ENCODE measurements at regions not wholly inside any gene's neighbourhood (a gene's known extent, or its start where the extent isn't known, plus 50 kb on each side); places are given as distances from the start of the nearest gene placed in this dataset.

GRCh38 chr16:26532456-26532855 is 534.3 kb upstream of the C16orf82 start:
- Histone ChIP-seq H3K27ac (no peak overlapping the region), H3K36me3 (no peaks in the 10 kb centered on the region), H3K9me3 (no peaks in the 10 kb centered on the region), H3K4me3 (no peak overlapping the region), H3K4me1 (ENCODE audit: control insufficient read depth in 1 of 2, low read depth in 2 of 2) (no peaks in the 10 kb centered on the region), H3K27me3 (replicated peaks; ENCODE audit: insufficient read depth) (no peaks in the 10 kb centered on the region)
- TF ChIP-seq CTCF (IDR thresholded peaks at IDR 0.05), result no peak
- DNase-seq (ENCODE audit: low spot score), result no peak
- no peak for ATAC-seq (ENCODE audit: insufficient number of reproducible peaks, low FRiP score, low read depth)

- no peak overlapping the region for H3K4me3 ChIP-seq
- H3K36me3 ChIP-seq, result no peaks in the 10 kb centered on the region
- H3K9me3 ChIP-seq, result no peaks in the 10 kb centered on the region
- no peaks in the 10 kb centered on the region for H3K4me1 ChIP-seq (ENCODE audit: control insufficient read depth in 1 of 2, low read depth in 2 of 2)
- no peaks in the 10 kb centered on the region for H3K27me3 ChIP-seq (replicated peaks; ENCODE audit: insufficient read depth)
- TF ChIP-seq CTCF (IDR thresholded peaks at IDR 0.05), result no peak
- H3K27ac ChIP-seq, result no peak overlapping the region
- ATAC-seq (ENCODE audit: insufficient number of reproducible peaks, low FRiP score, low read depth), result no peak
- no peak for DNase-seq (ENCODE audit: low spot score)
Measured at GRCh38 chr16:26542198-26542597, 524.5 kb upstream of the C16orf82 start.

GRCh38 chr16:26546573-26546972 is 520.2 kb upstream of the C16orf82 start:
- TF ChIP-seq CTCF (IDR thresholded peaks at IDR 0.05), result no peak
- H3K9me3 ChIP-seq, result no peaks in the 10 kb centered on the region
- ATAC-seq (ENCODE audit: insufficient number of reproducible peaks, low FRiP score, low read depth), result no peak
- no peaks in the 10 kb centered on the region for H3K36me3 ChIP-seq
- H3K4me3 ChIP-seq, result no peak overlapping the region
- DNase-seq (ENCODE audit: low spot score), result no peak
- no peaks in the 10 kb centered on the region for H3K27me3 ChIP-seq (replicated peaks; ENCODE audit: insufficient read depth)
- H3K27ac ChIP-seq, result no peak overlapping the region
- H3K4me1 ChIP-seq (ENCODE audit: control insufficient read depth in 1 of 2, low read depth in 2 of 2), result no peaks in the 10 kb centered on the region

DNA sequence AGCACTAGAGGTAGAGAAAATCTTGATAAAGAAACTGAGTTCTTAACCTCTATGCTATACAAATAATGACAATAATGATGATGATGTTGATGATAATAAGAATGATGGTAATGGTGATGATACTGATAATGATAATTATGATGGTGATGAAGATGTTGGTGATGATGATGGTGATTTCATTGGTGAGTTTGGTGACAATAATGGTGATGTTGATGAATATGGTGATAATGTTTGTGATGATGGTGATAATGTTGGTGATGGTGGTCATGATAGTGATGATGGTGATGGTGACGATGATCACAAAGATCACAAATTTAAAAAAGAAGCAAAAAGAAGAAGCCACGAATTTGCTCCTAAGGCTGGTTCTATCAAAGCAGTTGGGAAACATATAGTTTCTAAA is 519.0 kb upstream of the C16orf82 start:
- Histone ChIP-seq H3K27ac (no peak overlapping the region), H3K36me3 (no peaks in the 10 kb centered on the region), H3K27me3 (replicated peaks; ENCODE audit: insufficient read depth) (no peaks in the 10 kb centered on the region), H3K4me1 (ENCODE audit: control insufficient read depth in 1 of 2, low read depth in 2 of 2) (no peaks in the 10 kb centered on the region), H3K9me3 (no peaks in the 10 kb centered on the region), H3K4me3 (no peak overlapping the region)
- TF ChIP-seq CTCF (IDR thresholded peaks at IDR 0.05), result no peak
- ATAC-seq (ENCODE audit: insufficient number of reproducible peaks, low FRiP score, low read depth) (no peak), DNase-seq (ENCODE audit: low spot score) (no peak)

DNA sequence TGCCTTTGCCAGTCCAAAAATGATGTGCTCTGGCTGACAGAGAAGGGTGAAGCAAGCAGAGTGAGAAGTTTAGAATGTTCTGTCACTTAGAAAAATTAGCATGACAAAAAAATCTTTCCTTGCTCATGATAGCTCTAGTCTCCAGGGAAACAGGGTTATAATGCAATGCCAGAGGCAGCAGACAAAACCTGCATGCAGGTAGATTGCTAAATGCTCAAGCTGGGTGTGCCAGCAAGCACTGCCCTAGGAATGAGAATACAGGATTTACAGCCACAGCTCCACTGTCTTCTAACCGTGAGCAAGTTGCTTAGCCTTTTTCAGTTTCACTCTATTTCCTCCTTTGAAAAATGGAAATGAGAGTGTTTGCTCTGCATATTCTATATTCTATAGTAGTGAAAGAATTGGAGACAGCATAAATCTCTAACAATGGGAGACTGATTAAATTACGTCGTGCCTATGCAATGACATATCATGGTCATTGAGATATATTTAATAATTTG is 516.6 kb upstream of the C16orf82 start:
- H3K9me3 ChIP-seq, result no peaks in the 10 kb centered on the region
- no peaks in the 10 kb centered on the region for H3K4me1 ChIP-seq (ENCODE audit: control insufficient read depth in 1 of 2, low read depth in 2 of 2)
- DNase-seq (ENCODE audit: low spot score) (no peak), ATAC-seq (ENCODE audit: insufficient number of reproducible peaks, low FRiP score, low read depth) (no peak)
- no peaks in the 10 kb centered on the region for H3K27me3 ChIP-seq (replicated peaks; ENCODE audit: insufficient read depth)
- H3K36me3 ChIP-seq, result no peaks in the 10 kb centered on the region
- no peak for TF ChIP-seq CTCF (IDR thresholded peaks at IDR 0.05)
- H3K4me3 ChIP-seq, result no peak overlapping the region
- no peak overlapping the region for H3K27ac ChIP-seq
